ENCODE measurements at regions not wholly inside any gene's neighbourhood (a gene's known extent, or its start where the extent isn't known, plus 50 kb on each side); places are given as distances from the start of the nearest gene placed in this dataset.

- no peak for DNase-seq
Measured at GRCh38 chr4:54986095-54986846, 139.1 kb downstream of the KDR start.

- DNase-seq, result no peak
Measured at GRCh38 chr4:54976682-54977081, 148.7 kb downstream of the KDR start.

GRCh38 chr4:54976031-54976430 is 149.4 kb downstream of the KDR start:
- DNase-seq, result no peak

- no peak for DNase-seq
Measured at GRCh38 chr4:54973784-54974183, 151.6 kb downstream of the KDR start.

- no peak for DNase-seq
Measured at GRCh38 chr4:54971474-54971950, 153.9 kb downstream of the KDR start.

- no peak for DNase-seq
Measured at GRCh38 chr4:54967289-54967688, 158.1 kb downstream of the KDR start.

- no peak for DNase-seq
Measured at GRCh38 chr4:54961357-54961975, 163.9 kb downstream of the KDR start.

- DNase-seq, result no peak
Measured at GRCh38 chr4:54959651-54960116, 165.7 kb downstream of the KDR start.

GRCh38 chr4:54959131-54959530 is 166.3 kb downstream of the KDR start:
- DNase-seq, result no peak

- no peak for DNase-seq
Measured at GRCh38 chr4:54958236-54958635, 167.2 kb downstream of the KDR start.

- DNase-seq, result no peak
Measured at GRCh38 chr4:54954656-54955388, 170.6 kb downstream of the KDR start.

- DNase-seq, result no peak
Measured at GRCh38 chr4:54946741-54947140, 178.7 kb downstream of the KDR start.

- no peak for DNase-seq
Measured at GRCh38 chr4:54945838-54946237, 179.6 kb downstream of the KDR start.

GRCh38 chr4:54942721-54943120 is 182.7 kb downstream of the KDR start:
- DNase-seq, result peak; percentile 36

GRCh38 chr4:54941994-54942552 is 183.3 kb downstream of the KDR start:
- peak; percentile 10 for DNase-seq

- DNase-seq, result peak; percentile 52
Measured at GRCh38 chr4:54940996-54941865, 184.2 kb downstream of the KDR start.

- no peak for DNase-seq
Measured at GRCh38 chr4:54937501-54937900, 187.9 kb downstream of the KDR start.

- no peak for DNase-seq
Measured at GRCh38 chr4:54933579-54933978, 191.8 kb downstream of the KDR start.

- DNase-seq, result no peak
Measured at GRCh38 chr4:54930226-54930625, 195.2 kb downstream of the KDR start.

GRCh38 chr4:54929459-54929858 is 195.9 kb downstream of the KDR start:
- no peak for DNase-seq

- DNase-seq, result no peak
Measured at GRCh38 chr4:54924891-54925290, 200.5 kb downstream of the KDR start.

GRCh38 chr4:54915276-54915675 is 210.1 kb downstream of the KDR start:
- DNase-seq, result no peak
